A673 (cell line): ENCODE measurements at regions not wholly inside any gene's neighbourhood (a gene's known extent, or its start where the extent isn't known, plus 50 kb on each side); places are given as distances from the start of the nearest gene placed in this dataset.

Experiments used
- EZH2 ChIP-seq: fragments of 200-600 bp; sonication (generic); IDR thresholded peaks from 2 replicates; pipeline ENCODE4 v1.6.1; 2017; ENCODE audit warnings: borderline replicate concordance, low read depth, mild to moderate bottlenecking, mixed read lengths, antibody characterized with exemption, low read length; ENCODE audit not compliant: poor library complexity, severe bottlenecking
- TF ChIP-seq, protein P1 (sequence below): fragments of 300-800, 200-600 bp; sonication (generic); conservative IDR thresholded peaks from 2 replicates; pipeline ENCODE4 v1.5.1; 2017; ENCODE audit warnings: low read depth, mild to moderate bottlenecking, antibody characterized with exemption, low read length, moderate library complexity, mixed read lengths

- TF ChIP-seq, protein P1, sequence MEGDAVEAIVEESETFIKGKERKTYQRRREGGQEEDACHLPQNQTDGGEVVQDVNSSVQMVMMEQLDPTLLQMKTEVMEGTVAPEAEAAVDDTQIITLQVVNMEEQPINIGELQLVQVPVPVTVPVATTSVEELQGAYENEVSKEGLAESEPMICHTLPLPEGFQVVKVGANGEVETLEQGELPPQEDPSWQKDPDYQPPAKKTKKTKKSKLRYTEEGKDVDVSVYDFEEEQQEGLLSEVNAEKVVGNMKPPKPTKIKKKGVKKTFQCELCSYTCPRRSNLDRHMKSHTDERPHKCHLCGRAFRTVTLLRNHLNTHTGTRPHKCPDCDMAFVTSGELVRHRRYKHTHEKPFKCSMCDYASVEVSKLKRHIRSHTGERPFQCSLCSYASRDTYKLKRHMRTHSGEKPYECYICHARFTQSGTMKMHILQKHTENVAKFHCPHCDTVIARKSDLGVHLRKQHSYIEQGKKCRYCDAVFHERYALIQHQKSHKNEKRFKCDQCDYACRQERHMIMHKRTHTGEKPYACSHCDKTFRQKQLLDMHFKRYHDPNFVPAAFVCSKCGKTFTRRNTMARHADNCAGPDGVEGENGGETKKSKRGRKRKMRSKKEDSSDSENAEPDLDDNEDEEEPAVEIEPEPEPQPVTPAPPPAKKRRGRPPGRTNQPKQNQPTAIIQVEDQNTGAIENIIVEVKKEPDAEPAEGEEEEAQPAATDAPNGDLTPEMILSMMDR, result no peak
- TF ChIP-seq EZH2, result no peak
Measured at GRCh38 chr10:55283031-55283430, 482.0 kb upstream of the PCDH15 start.
